ENCODE measurements at regions not wholly inside any gene's neighbourhood (a gene's known extent, or its start where the extent isn't known, plus 50 kb on each side); places are given as distances from the start of the nearest gene placed in this dataset.

DNA sequence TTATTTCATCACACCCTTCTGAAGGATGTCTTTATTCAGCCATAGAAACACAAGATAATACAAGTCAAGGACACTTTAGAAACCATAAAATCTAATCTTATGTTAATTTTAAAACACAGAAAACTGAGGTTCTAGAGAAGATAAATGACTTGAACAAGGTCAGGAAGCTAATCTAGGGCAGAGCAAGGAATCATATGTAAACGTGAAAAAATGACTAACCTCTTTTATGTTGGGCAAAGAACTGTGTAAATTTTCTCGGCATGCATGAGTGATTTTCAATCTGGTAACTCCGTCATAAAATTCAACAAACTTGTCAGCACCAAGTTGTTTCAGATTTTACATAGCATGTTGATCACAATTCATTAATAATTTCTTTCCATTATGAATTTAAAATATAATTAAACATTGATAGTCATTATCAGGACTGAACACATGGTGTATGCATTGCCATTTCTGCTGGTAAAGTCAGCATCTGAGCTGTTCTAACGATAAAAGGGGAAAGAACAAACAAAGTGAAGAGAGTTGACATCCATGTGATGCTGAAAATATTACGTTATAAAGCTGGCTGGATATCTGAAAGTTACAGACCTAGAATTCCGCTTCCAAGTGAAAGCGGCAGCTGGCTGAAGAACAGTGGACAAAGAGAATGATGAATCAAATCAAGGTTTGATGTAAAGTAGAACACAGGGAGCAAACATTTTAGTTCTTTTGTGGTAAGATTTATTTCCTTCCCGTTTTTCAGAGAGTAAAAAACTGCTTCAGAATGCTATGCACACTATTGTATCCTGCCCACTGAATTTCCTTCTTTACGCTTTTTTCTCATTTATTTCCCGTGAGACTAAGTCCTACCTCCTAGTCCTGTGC is 1037.4 kb upstream of the TMPRSS15 start:
- intact Hi-C loops (cut with DNase I), result no loop called here
- no peaks in the 10 kb centered on the region for H3K36me3 ChIP-seq
- no peaks in the 10 kb centered on the region for H3K4me1 ChIP-seq
- TF ChIP-seq, protein P1, sequence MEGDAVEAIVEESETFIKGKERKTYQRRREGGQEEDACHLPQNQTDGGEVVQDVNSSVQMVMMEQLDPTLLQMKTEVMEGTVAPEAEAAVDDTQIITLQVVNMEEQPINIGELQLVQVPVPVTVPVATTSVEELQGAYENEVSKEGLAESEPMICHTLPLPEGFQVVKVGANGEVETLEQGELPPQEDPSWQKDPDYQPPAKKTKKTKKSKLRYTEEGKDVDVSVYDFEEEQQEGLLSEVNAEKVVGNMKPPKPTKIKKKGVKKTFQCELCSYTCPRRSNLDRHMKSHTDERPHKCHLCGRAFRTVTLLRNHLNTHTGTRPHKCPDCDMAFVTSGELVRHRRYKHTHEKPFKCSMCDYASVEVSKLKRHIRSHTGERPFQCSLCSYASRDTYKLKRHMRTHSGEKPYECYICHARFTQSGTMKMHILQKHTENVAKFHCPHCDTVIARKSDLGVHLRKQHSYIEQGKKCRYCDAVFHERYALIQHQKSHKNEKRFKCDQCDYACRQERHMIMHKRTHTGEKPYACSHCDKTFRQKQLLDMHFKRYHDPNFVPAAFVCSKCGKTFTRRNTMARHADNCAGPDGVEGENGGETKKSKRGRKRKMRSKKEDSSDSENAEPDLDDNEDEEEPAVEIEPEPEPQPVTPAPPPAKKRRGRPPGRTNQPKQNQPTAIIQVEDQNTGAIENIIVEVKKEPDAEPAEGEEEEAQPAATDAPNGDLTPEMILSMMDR (IDR thresholded peaks at IDR 0.05), result no peak
- H3K27ac ChIP-seq, result no peak overlapping the region
- H3K4me3 ChIP-seq, result no peak overlapping the region
- H3K9me3 ChIP-seq, result no peaks in the 10 kb centered on the region
- H3K27me3 ChIP-seq, result no peaks in the 10 kb centered on the region
- no peak for DNase-seq (ENCODE audit: low spot score in 2 of 2)

DNA sequence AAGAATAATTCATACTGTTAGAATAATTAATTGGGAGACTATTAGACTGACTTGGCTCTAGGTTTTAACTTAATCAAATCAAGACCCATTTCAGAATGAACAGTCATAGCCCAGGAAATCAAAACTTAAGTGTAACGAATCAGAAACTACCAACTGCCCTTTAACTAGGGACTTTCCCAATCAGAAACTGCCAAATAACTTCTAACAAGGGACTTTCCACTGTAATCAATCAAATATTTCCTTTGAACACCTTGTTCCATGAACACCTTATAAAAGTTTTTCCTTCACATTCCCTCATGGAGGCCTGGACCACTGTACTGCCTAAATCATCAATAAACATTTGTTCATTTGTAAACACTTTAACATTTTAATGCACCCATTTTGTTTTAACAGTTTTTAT is 1054.7 kb upstream of the TMPRSS15 start:
- no peaks in the 10 kb centered on the region for H3K36me3 ChIP-seq
- no peaks in the 10 kb centered on the region for H3K4me1 ChIP-seq
- TF ChIP-seq, protein P1 (IDR thresholded peaks at IDR 0.05), result no peak
- DNase-seq (ENCODE audit: low spot score in 2 of 2), result no peak
- no peaks in the 10 kb centered on the region for H3K9me3 ChIP-seq
- H3K4me3 ChIP-seq, result no peak overlapping the region
- no peak overlapping the region for H3K27ac ChIP-seq
- no peaks in the 10 kb centered on the region for H3K27me3 ChIP-seq
- intact Hi-C loops (cut with DNase I), result no loop called here

DNA sequence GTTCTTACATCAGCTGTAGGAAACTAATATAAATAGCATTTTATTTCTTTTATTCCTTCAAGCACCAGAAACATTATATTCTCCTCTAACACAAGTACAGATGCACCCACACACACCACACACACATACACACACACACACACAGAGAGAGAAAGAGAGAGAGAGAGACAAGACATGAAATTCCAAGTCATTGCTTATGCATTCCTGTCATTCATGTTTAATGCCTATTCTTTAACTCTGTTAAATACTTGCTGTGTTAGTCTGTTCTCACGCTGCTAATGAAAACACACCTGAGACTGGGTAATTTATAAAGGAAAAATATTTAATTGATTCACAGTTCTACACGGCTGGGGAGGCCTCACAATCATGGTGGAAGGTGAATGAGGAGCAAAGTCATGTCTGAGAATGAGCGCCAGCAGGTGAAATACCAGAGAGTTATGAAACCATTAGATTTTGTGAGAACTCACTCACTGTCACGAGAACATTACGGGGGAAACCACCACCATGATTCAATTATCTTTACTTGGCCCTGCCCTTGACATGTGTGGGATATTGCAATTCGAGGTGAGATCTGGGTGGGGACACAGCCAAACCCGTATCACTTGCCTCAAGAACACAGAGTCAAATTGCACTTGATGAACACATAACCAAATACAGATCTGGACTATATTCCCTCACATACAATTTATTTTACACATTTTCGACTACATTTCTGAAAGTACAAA is 1058.1 kb upstream of the TMPRSS15 start:
- Histone ChIP-seq H3K36me3 (no peaks in the 10 kb centered on the region), H3K9me3 (no peaks in the 10 kb centered on the region), H3K27me3 (no peaks in the 10 kb centered on the region), H3K4me3 (no peak overlapping the region), H3K4me1 (no peaks in the 10 kb centered on the region), H3K27ac (no peak overlapping the region)
- TF ChIP-seq, protein P1 (IDR thresholded peaks at IDR 0.05), result no peak
- intact Hi-C loops (cut with DNase I), result no loop called here
- DNase-seq (ENCODE audit: low spot score in 2 of 2), result no peak

DNA sequence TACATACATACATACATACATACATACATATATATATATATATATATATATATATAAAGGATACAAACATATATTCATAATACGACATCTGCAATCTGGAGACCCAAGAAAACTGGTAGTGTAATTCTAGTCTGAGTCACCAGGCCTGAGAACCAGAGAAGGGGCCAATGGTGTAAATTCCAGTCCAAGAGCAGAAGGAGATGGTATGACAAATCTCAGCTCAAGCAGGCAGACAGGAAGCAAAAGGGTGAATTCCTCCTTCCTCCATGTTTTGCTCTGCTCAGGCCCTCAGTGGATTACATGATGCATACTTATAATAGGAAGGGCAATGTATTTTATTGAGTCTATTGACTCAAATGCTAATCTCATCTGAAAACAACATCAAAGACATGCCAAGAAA is 1060.4 kb upstream of the TMPRSS15 start:
- H3K4me1 ChIP-seq, result no peaks in the 10 kb centered on the region
- H3K4me3 ChIP-seq, result no peak overlapping the region
- H3K36me3 ChIP-seq, result no peaks in the 10 kb centered on the region
- intact Hi-C loops (cut with DNase I), result no loop called here
- no peak for DNase-seq (ENCODE audit: low spot score in 2 of 2)
- TF ChIP-seq, protein P1 (IDR thresholded peaks at IDR 0.05), result no peak
- no peaks in the 10 kb centered on the region for H3K9me3 ChIP-seq
- no peaks in the 10 kb centered on the region for H3K27me3 ChIP-seq
- no peak overlapping the region for H3K27ac ChIP-seq

DNA sequence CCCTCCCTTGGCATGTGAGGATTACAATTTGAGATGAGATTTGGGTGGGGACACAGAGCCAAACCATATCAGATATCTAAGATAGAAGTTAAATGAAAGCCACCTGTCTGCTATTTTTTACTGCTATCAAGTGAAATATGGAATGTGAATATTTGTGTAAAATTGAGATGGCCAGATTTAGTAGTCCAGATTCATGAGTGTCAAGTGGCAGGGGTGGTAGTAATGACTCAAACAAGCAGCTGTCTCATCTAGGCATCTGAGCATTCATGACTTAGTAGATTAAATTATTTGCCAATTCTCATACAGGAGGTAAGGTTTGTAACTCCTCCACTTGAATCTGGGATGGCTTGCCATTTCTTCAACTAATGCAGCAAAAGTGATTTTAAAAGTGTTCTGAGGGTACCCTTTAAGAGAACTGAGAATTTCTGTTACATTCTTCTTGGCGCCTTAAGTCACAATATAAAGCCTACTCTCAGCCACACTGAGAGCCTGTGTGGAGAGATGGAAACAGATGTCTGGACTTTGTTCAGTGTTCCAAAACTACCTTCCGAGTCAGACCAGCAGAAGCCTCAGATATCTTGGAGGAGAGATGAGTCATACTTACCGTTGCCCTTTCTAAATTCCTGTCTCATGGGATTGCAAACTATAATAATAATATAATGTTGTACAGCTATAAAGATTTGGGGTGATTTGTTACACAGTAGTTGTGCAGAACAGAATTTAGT is 1065.6 kb upstream of the TMPRSS15 start:
- DNase-seq (ENCODE audit: low spot score in 2 of 2), result no peak
- no peak overlapping the region for H3K27ac ChIP-seq
- no peaks in the 10 kb centered on the region for H3K27me3 ChIP-seq
- intact Hi-C loops (cut with DNase I), result no loop called here
- no peaks in the 10 kb centered on the region for H3K4me1 ChIP-seq
- H3K9me3 ChIP-seq, result no peaks in the 10 kb centered on the region
- no peak overlapping the region for H3K4me3 ChIP-seq
- H3K36me3 ChIP-seq, result no peaks in the 10 kb centered on the region
- TF ChIP-seq, protein P1 (IDR thresholded peaks at IDR 0.05), result no peak
